RWPE1 (cell line): ENCODE measurements at regions not wholly inside any gene's neighbourhood (a gene's known extent, or its start where the extent isn't known, plus 50 kb on each side); places are given as distances from the start of the nearest gene placed in this dataset.

ENCODE experiments used
- CTCF ChIA-PET: fragments of 350-600 bp; sonication (Branson Sonifier 250); formaldehyde crosslinking; extraction: SDS; loops from one replicate; lab custom pipeline; 2021; lab: Yijun Ruan, JAX
- POLR2A ChIA-PET: fragments of 400-600 bp; formaldehyde crosslinking; extraction: SDS; loops from one replicate; lab custom pipeline; 2020; ENCODE audit warnings: antibody characterized with exemption; ENCODE audit not compliant: low non-redundant PET; lab: Yijun Ruan, JAX
- DNase-seq: peaks from one replicate; pipeline ENCODE4 v3.0.0; 2012; ENCODE audit warnings: low spot score
- H3K27ac ChIP-seq: fragments of 450-650 bp; 2 replicates; pipeline ENCODE4 v1.5.1; 2017
- CTCF ChIP-seq: fragments of 450-650 bp; conservative IDR thresholded peaks from 2 replicates; pipeline ENCODE4 v1.5.1; 2017; ENCODE audit warnings: low read depth, mild to moderate bottlenecking

DNA sequence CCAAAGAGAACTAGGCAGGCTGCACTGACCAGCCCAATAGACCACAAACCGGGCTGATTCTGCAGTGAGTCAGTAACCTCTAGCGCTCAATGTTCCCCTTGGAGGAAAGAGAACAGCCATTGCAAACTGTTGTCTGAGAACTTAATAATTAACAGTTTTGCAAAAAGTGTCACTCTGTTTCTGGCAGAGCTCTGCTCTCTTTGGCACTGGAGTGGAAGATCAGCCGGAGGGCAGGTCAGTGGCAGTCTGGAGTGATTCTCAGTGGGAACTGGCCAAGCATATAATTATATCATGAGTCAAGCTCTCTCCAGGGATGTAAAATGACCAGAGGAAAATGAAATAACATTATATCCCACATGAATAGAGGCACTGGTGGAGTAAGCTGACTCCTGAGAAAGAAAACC, 238.3 kb downstream of the HLX start:
- DNase-seq = no peak
- CTCF ChIA-PET = no interaction called here
- TF ChIP-seq CTCF = no peak
- no peak overlapping the region for H3K27ac ChIP-seq
- POLR2A ChIA-PET = no interaction called here

GRCh38 chr1:221118176-221118937, 239.1 kb downstream of the HLX start:
- no peak for DNase-seq
- H3K27ac ChIP-seq = no peak overlapping the region
- POLR2A ChIA-PET = no interaction called here
- CTCF ChIA-PET = no interaction called here
- TF ChIP-seq CTCF = no peak

GRCh38 chr1:221118938-221119320, 239.7 kb downstream of the HLX start:
- DNase-seq = no peak
- ChIA-PET POLR2A (no interaction called here), CTCF (no interaction called here)
- no peak for TF ChIP-seq CTCF
- H3K27ac ChIP-seq = no peak overlapping the region

DNA sequence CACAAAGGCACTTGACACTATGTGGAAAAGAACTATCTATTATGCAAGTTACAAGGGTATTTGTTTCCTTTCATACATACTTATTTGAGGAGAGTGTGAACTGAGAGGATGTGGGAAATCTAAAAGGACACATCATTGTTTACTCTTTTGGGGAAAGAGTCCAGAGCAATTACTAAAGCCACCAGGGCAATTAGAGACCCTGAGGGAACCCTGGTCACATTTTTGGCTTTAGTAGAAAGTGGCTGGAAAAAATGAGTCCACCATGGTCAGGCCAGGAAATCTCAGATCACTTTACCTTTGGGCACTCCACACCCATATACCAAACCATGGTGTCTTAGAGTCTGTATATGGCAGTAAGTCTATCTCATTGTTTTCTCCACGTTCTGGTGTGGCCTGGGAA, 243.3 kb downstream of the HLX start:
- DNase-seq = no peak
- CTCF ChIA-PET = no interaction called here
- POLR2A ChIA-PET = interaction anchor here (0.6 kb wide), 1 partner anchor 11 kb away, joined by 3 read pairs; no protein-coding TSS in a partner anchor
- H3K27ac ChIP-seq = no peak overlapping the region
- no peak for TF ChIP-seq CTCF

GRCh38 chr1:221125976-221126375, 246.7 kb downstream of the HLX start:
- ChIA-PET POLR2A (no interaction called here), CTCF (interaction anchor here (0.7 kb wide), 1 partner anchor 220 kb away, joined by 3 read pairs; no protein-coding TSS in a partner anchor)
- no peak overlapping the region for H3K27ac ChIP-seq
- TF ChIP-seq CTCF = no peak
- DNase-seq = no peak

GRCh38 chr1:221137666-221138065, 258.4 kb downstream of the HLX start:
- H3K27ac ChIP-seq = no peak overlapping the region
- no peak for DNase-seq
- ChIA-PET CTCF (interaction anchor here (1.2 kb wide), 1 partner anchor 66 kb away, joined by 3 read pairs; no protein-coding TSS in a partner anchor), POLR2A (no interaction called here)
- no peak for TF ChIP-seq CTCF
